AG04450 (cell line): ENCODE measurements at regions not wholly inside any gene's neighbourhood (a gene's known extent, or its start where the extent isn't known, plus 50 kb on each side); places are given as distances from the start of the nearest gene placed in this dataset.

Experiments used
- CTCF ChIA-PET: fragments of 300-600, 350-600 bp; formaldehyde crosslinking; extraction: SDS; loops from one replicate; lab custom pipeline; 2022; ENCODE audit warnings: antibody characterized with exemption, inconsistent platforms; lab: Charles Lee
- POLR2A ChIA-PET: fragments of 350-600 bp; formaldehyde crosslinking; extraction: SDS; loops from one replicate; lab custom pipeline; 2021; ENCODE audit warnings: antibody characterized with exemption, inconsistent platforms; lab: Yijun Ruan, JAX
- DNase-seq: peaks from one replicate; pipeline ENCODE4 v3.0.0-alpha.2; 2011; ENCODE audit warnings: low read depth, low spot score
- H3K27ac ChIP-seq: one replicate; pipeline ENCODE4 v1.5.1; 2012; ENCODE audit warnings: low read depth, low read length, control low read depth
- H3K27me3 ChIP-seq: one replicate; pipeline ENCODE4 v1.6.0; 2012; ENCODE audit warnings: low read length; ENCODE audit not compliant: control insufficient read depth, insufficient read depth
- H3K4me3 ChIP-seq: 2 replicates; pipeline ENCODE4 v1.5.1; 2011; ENCODE audit warnings: mild to moderate bottlenecking, low read depth, low read length, control low read depth
- H3K9me3 ChIP-seq: 2 replicates; pipeline ENCODE4 v1.5.1; 2012; ENCODE audit warnings: low read length; ENCODE audit not compliant: control insufficient read depth, insufficient read depth
- CTCF ChIP-seq: IDR thresholded peaks from 2 replicates; pipeline ENCODE4 v1.5.1; 2011; ENCODE audit warnings: low read depth, low read length, control low read depth, inconsistent platforms

GRCh38 chr14:94897082-94897481 is 127.2 kb upstream of the GSC start:
- ChIA-PET CTCF (no interaction called here), POLR2A (no interaction called here)
- Histone ChIP-seq H3K27ac (no peak overlapping the region), H3K4me3 (no peak overlapping the region), H3K27me3 (no peaks in the 10 kb centered on the region), H3K9me3 (peaks cover 51% of the 10 kb centered on the region)
- no peak for DNase-seq
- no peak for TF ChIP-seq CTCF

GRCh38 chr14:94893411-94894160 is 123.7 kb upstream of the GSC start:
- Histone ChIP-seq H3K27ac (no peak overlapping the region), H3K9me3 (peaks cover 70% of the 10 kb centered on the region), H3K4me3 (no peak overlapping the region), H3K27me3 (no peaks in the 10 kb centered on the region)
- ChIA-PET CTCF (no interaction called here), POLR2A (no interaction called here)
- TF ChIP-seq CTCF: no peak
- no peak for DNase-seq

DNA sequence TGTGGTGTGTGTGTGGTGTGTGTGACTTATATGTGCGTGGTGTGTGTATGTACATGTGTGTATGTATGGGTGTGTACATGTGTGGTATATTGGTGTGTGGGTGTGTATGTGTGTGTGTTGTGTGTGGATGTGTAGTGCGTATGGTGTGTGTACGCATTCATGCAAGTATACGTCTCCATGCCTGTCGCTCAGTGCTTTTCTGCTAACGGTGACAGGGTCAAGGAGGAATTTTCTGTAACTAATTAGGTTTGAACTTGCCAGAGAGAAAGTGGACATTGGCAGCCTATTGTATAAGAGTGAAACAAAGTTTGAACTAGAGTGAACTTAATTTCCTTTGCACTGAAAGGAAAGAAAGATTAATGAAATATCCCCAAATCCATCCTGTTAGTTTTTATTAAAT is 120.9 kb upstream of the GSC start:
- Histone ChIP-seq H3K4me3 (no peak overlapping the region), H3K27ac (no peak overlapping the region), H3K9me3 (peaks cover 81% of the 10 kb centered on the region), H3K27me3 (no peaks in the 10 kb centered on the region)
- TF ChIP-seq CTCF: no peak
- ChIA-PET CTCF (no interaction called here), POLR2A (no interaction called here)
- no peak for DNase-seq

DNA sequence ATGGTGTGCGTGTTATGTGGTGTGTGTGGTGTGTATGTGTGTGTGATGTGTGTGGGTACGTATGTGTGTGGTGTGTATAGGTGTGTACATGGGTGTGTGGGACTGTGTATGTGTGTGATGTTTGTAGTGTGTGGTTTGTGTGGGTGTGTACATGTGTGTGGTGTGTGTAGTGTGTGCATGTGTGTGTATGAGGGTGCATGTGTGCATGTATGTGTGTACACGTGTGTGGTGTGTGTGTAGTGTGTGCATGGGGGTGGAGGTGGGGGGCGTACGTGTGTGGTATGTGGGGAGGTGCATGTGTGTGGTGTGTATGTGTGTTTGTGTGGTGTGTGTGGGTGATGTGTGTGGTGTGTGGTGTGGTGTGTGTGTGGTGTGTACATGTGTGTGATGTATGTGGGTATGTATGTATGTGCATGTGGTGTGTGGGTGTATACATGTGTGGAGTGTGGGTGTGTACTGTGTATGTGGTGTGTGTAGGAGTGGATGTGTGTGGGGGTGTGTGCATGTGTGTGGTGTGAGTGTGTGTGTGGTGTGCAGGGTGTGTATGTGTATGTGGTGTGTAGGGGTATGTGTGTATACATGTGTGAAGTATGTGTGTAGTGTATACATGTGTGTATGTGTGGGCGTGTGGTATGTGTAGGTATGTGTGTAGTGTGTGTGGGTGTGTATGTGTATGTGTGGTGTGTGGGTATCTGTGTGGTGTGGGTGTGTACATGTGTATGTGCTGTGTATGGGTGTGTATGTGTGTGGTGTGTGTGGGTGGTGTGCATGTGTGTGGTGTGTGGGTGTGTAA is 119.8 kb upstream of the GSC start:
- ChIA-PET POLR2A (no interaction called here), CTCF (no interaction called here)
- no peaks in the 10 kb centered on the region for H3K27me3 ChIP-seq
- H3K9me3 ChIP-seq: peaks cover 79% of the 10 kb centered on the region
- TF ChIP-seq CTCF: no peak
- no peak overlapping the region for H3K4me3 ChIP-seq
- no peak for DNase-seq
- H3K27ac ChIP-seq: no peak overlapping the region

DNA sequence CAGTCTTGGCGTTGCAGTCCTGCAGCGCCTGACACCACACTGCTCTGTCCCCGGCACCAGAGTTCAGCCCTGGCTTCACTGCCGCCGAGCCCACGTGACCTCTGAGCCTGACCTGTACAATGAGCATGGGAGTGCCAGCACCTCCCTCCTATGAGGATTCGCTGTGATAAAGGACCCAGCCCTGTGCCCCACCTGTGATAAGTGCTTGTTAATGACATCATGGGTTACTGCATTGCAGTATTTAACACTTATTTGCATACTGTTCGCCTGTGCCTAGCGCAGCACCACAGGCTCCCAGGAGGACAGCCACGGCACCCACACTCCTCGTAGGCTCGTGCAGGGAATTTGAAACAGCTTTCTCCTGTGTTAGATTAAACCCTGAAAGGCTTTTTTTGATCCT is 118.2 kb upstream of the GSC start:
- Histone ChIP-seq H3K9me3 (peaks cover 80% of the 10 kb centered on the region), H3K4me3 (no peak overlapping the region), H3K27ac (no peak overlapping the region), H3K27me3 (no peaks in the 10 kb centered on the region)
- TF ChIP-seq CTCF: no peak
- ChIA-PET CTCF (no interaction called here), POLR2A (no interaction called here)
- no peak for DNase-seq
